SU-DHL-6 (cell line): ENCODE measurements at regions not wholly inside any gene's neighbourhood (a gene's known extent, or its start where the extent isn't known, plus 50 kb on each side); places are given as distances from the start of the nearest gene placed in this dataset.

Experiments used
- CTCF ChIP-seq: fragments of 200-600 bp; sonication (generic); IDR thresholded peaks from one replicate; pipeline ENCODE4 v1.5.1; 2017; ENCODE audit warnings: antibody characterized with exemption, mild to moderate bottlenecking, low read length, moderate library complexity; ENCODE audit not compliant: insufficient read depth, poor library complexity, severe bottlenecking
- EZH2phosphoT487 ChIP-seq: fragments of 200-600 bp; sonication (generic), shearing (Covaris generic); conservative IDR thresholded peaks from 2 replicates; pipeline ENCODE4 v1.6.1; 2018; ENCODE audit warnings: mild to moderate bottlenecking, antibody characterized with exemption, low read length, moderate library complexity, mixed read lengths

GRCh38 chr19:27901078-27901477 is 1311.9 kb downstream of the UQCRFS1 start:
- TF ChIP-seq EZH2phosphoT487 (no peak), CTCF (no peak)
